ENCODE measurements at regions not wholly inside any gene's neighbourhood (a gene's known extent, or its start where the extent isn't known, plus 50 kb on each side); places are given as distances from the start of the nearest gene placed in this dataset.

DNA sequence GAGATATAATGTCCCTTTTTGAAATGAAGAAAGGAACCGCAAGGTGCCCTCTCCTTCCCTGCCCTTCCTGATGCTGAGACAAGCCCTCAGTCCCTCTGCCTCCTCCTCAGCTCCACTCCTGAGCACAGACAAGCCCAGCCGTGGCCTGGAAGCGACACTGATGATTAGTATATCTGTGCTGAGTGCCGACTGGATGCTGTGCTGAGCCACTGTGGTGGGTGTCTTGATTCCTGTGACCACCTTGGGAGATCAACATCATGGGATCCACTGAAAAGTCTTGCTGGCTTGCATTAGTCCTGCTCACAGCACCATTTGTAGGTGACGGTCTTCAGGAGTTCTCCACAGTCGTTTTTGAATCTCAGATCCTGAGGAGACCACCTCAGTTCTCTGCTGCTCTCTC lies 59.5 kb upstream of the HGFAC start:
- no peak for DNase-seq (ENCODE audit: low spot score)

DNA sequence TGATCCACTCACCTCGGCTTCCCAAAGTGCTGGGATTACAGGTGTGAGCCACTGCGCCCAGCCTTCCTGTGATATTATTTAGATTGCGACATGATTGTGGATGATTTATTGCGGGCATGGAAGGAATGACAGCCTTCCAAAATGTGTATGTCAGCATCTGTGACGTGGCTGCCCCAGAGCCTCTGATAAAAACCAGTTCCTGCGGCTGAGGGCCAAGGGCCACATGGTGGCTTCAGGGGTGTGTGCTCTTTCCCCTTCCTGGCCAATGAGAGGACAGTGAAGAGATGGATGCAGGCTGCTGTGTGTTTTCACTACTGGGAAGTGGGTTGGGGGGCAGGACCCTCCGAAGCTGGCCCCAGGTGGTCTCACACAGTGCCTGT lies 57.4 kb upstream of the HGFAC start:
- no peak for DNase-seq (ENCODE audit: low spot score)

DNA sequence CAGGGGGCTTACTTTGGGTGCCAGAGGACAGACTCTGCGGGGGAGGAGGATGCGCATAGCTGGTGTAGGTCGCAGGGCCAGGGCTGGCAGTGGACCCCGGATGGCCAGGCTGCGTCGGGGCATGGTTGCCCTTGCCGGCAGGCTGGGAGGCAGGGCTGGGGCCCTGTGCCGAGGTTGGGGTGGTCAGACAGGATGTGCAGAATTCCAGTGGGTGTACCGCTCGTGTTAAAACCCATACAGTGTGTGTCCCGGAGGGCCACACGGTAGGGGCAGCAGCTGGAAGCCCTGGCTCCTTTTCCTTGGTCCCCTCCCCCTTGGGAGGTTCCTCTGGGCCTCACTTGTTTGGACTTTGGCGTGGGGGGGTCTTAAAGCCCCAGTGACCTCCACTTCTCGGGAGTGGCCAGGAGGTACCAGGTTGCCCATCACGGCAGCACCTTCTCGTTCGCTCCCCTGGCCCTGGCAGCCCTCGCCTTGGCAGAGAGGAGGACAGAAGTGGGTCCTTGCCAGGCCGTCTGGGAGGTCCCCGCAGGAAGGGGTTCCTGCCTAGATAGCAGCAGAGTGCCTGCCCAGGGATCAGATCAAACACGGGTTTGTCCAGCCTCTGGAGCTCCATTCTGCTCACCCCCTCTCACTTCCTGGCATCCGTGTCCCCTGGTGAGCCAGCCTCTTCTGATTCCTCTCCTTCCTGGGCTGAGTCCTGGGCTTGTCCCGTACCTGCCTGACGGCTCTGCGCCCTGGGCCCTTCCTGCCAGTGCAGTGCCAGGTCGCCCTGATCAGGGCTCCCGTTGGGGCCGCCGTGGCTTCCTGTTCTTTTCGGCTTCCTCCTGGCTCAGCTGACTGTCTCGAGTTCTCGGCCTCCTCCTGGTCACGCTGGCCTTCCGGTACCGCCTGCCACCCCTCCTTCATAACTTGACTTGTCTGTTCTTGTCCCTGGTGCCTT lies 56.7 kb upstream of the HGFAC start:
- no peak for DNase-seq (ENCODE audit: low spot score)

DNA sequence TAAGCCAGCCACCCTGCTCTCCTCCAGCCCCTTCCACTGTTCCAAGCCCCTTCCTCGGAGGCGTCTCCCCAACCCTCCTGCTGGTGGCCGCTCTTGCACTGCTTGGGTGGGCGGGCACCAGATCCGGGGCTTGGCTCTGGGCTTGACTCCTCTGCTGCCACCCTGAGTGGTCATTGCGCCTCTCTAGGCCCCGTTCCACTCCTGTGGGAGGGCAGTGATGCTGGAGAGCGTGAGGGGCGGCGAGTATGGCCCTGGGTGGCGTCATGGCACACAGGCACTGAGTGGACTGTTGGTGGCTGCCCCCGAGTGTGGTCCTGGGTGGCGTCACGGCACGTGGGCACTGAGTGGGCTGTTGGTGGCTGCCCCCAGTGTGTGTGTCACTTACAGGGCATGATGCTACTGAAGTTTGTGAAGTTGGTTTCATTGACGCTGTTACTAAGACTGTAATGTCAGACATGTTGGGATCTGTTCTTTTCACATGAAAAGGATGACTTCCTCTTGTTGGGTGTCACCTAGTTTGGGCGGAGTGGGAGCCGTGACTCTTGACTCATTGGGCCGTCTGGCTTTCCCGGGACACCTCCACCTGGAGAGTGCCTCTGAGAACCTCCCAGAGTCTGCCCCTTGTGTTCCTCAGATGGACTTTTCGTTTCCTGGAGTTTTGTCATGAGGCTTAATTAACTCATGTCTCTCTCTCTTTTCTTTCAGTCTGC lies 55.9 kb upstream of the HGFAC start:
- no peak for DNase-seq (ENCODE audit: low spot score)

DNA sequence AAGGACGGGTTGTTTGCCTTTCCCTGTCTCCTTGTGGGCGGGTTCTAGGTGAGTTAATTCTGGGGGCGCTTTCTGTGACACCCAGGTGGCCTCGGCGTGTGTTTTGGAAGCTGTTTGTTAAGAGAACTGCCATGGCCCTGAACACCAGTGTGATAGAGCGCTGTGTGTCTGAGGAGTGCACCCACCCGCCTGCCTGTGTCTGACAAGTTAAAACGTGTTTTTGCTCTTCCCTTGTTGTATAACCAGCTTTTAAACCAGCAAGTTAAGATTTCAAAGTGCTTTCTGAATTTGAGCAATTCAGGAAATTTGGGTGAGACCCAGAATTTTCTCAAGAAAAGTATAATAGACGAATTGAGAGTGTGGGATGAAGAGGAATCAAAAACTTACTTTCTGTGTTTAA lies 55.2 kb upstream of the HGFAC start:
- DNase-seq (ENCODE audit: low spot score): no peak

DNA sequence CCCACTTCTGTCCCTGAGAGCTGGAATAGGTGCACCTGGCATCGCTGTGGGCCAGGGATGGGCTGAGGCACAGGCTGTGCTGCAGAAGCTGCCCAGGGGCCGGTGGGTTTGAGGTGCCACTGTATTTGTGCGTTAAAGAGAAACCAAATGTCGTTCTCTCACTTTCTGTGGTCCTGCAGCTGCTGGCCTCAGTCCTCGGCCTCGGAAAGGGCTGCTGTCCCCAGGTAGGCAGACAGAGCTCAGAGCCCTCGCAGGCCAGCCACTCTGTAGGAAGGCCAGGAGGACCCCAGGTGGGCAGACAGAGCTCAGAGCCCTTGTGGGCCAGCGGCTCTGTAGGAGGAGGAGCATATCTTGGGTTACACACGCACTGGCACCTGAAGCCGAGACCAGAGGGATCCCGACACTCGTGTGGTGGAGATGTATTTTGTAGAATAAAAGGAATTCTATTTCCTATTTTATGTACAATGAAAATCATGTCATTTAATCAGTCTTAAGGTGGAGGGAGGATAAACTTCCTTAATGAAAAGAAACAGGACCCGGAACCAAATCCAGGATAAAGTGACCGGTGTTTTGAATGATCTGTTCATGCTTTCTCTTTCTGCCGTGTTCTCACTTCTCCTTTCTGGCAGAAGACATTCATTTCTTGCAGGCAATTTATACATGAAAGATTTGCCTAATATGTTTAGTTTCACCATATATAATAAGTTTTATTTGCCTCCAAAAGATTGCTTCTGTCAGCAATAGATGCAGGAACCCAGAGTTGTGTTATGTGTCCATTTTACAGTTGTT lies 54.4 kb upstream of the HGFAC start:
- peak; percentile 13 for DNase-seq (ENCODE audit: low spot score)

DNA sequence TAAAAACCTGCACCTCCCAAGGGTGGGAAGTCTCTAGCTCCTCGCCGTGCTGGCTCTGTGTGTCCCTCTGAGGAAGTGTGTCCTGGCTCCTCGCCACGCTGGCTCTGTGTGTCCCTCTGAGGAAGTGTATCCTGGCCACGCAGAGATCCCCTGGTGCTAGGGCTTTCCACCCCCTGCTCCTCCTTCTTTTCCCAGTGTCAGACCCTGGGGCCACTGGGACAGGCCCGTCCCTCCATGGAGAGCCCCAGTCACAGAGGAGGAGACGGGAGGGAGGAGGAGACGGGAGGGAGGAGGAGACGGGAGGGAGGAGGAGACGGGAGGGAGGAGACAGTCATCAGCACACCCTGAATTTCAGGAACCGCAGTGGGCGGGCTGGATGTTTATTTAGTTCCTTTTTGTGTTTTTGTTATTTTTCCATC lies 53.8 kb upstream of the HGFAC start:
- peak; percentile 32 for DNase-seq (ENCODE audit: low spot score)

DNA sequence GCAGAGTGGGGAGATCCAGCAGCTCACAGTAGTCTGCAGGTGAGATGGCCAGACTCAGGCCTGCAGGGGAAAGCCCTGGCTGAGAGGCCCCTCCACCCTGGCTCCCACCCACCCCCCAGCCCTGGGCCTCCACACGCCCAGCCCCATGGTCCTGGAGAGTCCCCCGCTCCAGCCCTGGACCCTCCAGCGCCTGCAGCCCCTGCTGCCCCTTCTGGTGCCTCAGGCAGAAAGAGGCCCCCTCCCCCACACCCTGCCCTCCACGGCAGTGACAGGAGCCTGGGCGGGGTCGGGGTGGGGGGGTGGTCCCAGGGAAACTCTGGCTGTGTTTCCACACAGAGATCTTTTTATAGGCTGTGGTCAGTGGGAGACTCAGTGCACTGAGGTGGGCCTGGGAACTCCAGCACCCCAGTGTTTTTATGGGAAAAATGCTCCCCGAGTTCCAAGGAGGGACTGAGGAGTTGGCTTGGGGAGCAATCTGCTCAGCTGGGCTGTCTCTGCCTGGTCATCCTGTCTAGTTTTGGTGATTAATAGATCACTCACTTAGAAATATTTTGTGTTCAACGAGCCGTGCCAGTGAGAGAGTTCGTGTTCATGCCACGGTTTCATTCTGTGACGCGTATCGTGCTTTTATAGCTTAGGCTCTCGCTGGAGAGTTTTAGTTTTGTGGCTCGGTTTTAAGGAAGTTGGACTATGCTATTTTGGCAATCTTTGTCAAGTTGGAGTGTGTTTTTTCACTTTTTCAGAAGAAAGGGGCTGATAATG lies 53.1 kb upstream of the HGFAC start:
- peak; percentile 57 for DNase-seq (ENCODE audit: low spot score)

DNA sequence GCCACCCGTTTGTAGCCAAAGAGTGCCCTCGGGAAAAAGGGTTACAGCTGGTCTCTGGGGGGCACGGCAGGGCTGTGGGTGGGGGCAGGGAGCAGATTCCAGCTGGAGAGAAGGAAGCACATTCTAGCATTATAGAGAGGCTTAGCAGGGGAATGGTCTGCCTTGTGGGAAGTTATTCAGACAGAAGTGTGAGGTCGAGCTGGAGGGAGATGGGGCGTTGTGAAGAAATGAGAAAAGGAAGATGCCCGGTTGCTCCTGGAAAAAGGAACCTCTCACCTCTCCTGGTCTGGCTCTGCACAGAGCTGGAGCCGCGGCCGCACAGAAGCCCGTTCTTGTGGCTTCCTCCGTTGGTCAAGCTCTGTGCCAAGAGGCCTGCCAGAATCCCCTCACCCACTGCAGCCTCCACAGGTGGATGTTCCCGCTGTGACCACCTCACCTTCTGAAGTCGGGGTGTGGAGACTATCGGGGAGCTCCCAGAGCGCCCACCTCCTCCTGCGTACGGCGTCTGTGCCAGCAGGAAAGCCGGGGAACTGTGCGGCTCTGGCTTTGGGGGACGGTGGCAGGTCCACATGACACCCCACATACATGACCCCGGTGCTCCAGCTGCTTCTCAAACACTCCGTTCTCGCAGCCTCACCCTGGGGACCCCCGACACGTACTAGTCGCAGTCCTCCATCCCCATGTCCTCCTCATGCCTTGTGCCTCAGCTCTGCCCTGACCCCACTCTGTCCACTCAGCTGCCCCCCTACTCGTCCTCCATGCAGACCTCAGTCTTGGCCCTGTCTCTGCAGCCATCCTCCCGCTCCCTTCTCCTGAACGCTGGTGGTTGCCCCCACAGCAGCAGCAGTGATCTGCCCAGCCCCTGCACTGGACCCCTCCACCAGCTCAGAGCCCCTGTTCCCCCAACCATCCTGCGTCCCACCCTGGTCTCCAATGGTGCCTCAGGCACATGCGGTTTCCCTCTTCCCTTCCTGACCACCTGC lies 52.2 kb upstream of the HGFAC start:
- DNase-seq (ENCODE audit: low spot score): peak; percentile 16

DNA sequence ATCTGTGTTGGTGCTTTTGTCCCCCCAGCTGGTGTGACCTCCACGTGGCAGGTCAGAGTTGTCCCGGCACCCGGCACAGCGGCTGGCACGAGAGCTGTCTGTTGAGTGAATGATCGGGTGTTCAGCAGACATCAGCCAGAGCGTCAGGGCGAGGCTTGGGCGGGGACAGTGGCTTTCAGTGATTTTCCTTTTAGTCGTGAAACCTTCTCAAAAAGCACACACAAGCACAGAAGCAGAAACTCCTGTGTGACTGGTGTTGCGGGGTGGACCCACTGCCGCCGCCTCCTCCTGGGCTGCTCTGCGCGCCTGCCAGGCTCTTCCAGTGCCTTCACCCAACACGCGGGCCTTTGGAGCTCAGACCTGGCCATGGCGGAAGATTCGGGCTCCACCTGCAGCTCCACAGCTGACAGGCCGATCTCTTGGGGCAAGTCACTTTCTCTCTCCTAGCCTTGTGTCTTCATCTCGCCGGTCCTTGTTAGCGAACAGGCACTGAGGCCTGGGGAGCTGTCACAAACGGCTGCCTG lies 51.4 kb upstream of the HGFAC start:
- DNase-seq (ENCODE audit: low spot score): peak; percentile 45

DNA sequence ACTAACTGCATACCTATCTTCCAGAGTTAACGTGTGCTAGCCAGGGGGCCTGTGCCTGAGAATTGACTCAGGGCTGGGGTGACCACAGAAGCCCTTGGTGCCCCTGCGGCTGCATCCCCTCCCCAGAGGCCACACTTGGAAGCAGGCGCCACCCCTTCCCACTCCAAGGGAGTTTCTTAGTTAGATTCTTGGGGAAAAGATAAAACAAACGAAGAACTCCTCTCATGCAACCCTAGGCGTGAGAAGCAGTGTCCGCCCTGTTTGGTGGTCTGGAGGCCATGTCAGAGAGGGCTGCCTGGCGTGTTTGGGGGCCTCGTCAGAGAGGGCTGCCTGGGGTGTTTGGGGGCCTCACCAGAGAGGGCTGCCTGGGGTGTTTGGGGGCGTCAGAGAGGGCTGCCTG lies 50.3 kb upstream of the HGFAC start:
- no peak for DNase-seq (ENCODE audit: low spot score)
